ENCODE measurements at regions not wholly inside any gene's neighbourhood (a gene's known extent, or its start where the extent isn't known, plus 50 kb on each side); places are given as distances from the start of the nearest gene placed in this dataset.

DNA sequence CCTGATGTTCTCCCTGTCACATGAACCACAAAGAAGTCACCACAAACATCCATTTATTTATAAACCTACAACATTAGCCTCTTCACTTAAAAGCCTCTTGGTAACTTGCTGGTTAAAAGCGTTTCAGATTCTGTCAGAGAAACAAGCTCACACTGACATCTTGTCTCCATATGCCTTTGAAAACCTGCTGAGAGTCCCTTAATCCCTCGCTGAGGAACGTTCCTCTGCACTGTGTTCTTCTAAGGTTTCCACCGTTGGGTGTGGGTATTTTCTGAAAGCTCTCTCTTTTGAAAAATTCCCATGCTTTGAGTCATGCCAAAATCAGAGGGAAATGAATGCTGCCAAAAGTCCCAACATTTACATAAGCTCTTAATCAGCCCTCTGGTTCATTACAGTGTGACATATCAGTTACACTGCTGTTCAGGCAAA lies 149.8 kb downstream of the CCDC34 start:
- peak; percentile 64 for DNase-seq (ENCODE audit: low read depth, low spot score)
- ChIA-PET CTCF (interaction anchor here (0.6 to 1.4 kb wide), 3 partner anchors 82 to 460 kb away, joined by 3 to 6 read pairs (median 3); no protein-coding TSS in a partner anchor), POLR2A (interaction anchor here (1.1 kb wide), 1 partner anchor 11 kb away, joined by 3 read pairs; no protein-coding TSS in a partner anchor)
- intact Hi-C loops (cut with micrococcal nuclease; ENCODE audit: unreplicated experiment) (loop anchor here (5.0 kb wide), 1 partner anchor 69 kb away; no protein-coding TSS in a partner anchor), in situ Hi-C loops (cut with HindIII; ENCODE audit: low pct_unique_long_range_greater_than_20kb, low sequenced_read_pairs) (no loop called here)
- peaks cover 54% of the 10 kb centered on the region for H3K4me1 ChIP-seq (ENCODE audit: control insufficient read depth, insufficient read depth, low read length)
- H3K27ac ChIP-seq (ENCODE audit: low read length) = peak overlapping the region; percentile 96
- H3K27me3 ChIP-seq (ENCODE audit: control insufficient read depth, insufficient read depth, low read length) = no peaks in the 10 kb centered on the region
- H3K9me3 ChIP-seq (ENCODE audit: control insufficient read depth, insufficient read depth, low read depth, low read length) = no peaks in the 10 kb centered on the region
- no peaks in the 10 kb centered on the region for H3K36me3 ChIP-seq (ENCODE audit: control insufficient read depth, insufficient read depth, low read length)
- TF ChIP-seq, protein P1, sequence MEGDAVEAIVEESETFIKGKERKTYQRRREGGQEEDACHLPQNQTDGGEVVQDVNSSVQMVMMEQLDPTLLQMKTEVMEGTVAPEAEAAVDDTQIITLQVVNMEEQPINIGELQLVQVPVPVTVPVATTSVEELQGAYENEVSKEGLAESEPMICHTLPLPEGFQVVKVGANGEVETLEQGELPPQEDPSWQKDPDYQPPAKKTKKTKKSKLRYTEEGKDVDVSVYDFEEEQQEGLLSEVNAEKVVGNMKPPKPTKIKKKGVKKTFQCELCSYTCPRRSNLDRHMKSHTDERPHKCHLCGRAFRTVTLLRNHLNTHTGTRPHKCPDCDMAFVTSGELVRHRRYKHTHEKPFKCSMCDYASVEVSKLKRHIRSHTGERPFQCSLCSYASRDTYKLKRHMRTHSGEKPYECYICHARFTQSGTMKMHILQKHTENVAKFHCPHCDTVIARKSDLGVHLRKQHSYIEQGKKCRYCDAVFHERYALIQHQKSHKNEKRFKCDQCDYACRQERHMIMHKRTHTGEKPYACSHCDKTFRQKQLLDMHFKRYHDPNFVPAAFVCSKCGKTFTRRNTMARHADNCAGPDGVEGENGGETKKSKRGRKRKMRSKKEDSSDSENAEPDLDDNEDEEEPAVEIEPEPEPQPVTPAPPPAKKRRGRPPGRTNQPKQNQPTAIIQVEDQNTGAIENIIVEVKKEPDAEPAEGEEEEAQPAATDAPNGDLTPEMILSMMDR (IDR thresholded peaks at IDR 0.05) = no peak
- TF ChIP-seq POLR2AphosphoS5 (IDR thresholded peaks at IDR 0.05; ENCODE audit: low read depth, low read length) = no peak
- TF ChIP-seq TCF7L2 (IDR thresholded peaks at IDR 0.05; ENCODE audit: low read depth, low read length) = no peak
- no peak for TF ChIP-seq SIN3A (IDR thresholded peaks at IDR 0.05; ENCODE audit: borderline replicate concordance, insufficient read depth, low read depth, low read length)
- TF ChIP-seq, protein P2, sequence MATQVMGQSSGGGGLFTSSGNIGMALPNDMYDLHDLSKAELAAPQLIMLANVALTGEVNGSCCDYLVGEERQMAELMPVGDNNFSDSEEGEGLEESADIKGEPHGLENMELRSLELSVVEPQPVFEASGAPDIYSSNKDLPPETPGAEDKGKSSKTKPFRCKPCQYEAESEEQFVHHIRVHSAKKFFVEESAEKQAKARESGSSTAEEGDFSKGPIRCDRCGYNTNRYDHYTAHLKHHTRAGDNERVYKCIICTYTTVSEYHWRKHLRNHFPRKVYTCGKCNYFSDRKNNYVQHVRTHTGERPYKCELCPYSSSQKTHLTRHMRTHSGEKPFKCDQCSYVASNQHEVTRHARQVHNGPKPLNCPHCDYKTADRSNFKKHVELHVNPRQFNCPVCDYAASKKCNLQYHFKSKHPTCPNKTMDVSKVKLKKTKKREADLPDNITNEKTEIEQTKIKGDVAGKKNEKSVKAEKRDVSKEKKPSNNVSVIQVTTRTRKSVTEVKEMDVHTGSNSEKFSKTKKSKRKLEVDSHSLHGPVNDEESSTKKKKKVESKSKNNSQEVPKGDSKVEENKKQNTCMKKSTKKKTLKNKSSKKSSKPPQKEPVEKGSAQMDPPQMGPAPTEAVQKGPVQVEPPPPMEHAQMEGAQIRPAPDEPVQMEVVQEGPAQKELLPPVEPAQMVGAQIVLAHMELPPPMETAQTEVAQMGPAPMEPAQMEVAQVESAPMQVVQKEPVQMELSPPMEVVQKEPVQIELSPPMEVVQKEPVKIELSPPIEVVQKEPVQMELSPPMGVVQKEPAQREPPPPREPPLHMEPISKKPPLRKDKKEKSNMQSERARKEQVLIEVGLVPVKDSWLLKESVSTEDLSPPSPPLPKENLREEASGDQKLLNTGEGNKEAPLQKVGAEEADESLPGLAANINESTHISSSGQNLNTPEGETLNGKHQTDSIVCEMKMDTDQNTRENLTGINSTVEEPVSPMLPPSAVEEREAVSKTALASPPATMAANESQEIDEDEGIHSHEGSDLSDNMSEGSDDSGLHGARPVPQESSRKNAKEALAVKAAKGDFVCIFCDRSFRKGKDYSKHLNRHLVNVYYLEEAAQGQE (IDR thresholded peaks at IDR 0.05; ENCODE audit: insufficient read depth in 1 of 2, low read depth in 2 of 2, low read length in 1 of 2) = no peak
- ATAC-seq = peak; percentile 44
- no peak overlapping the region for H3K4me3 ChIP-seq (ENCODE audit: low read depth in 2 of 2, low read length in 2 of 2)
- no TSS peak for BruUV-seq (replicated peaks)

DNA sequence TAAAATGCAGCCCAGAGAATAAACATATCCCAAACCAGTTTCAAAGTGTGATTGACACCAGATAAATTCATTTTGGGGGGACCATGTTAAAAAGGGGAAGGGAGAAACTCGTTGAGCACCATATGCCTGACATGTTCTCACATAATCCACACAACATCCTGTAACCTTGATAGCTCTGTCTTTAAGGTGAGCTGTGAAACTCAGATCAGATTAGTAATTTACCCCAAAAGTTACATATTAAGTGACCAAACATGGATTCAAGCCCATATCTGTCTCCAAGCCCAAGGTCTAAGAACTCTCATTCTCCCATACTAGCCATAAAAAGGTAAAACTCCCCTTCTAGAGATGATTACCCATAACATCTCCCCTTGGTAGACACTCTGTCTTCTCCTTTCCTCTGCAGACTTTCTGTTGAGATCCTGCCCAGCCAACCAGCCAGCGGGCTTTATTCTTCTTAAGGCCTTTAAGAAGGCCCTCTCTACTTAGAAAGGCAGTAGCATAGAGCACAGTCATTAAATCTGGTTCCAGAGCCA lies 150.7 kb downstream of the CCDC34 start:
- Histone ChIP-seq H3K4me1 (ENCODE audit: control insufficient read depth, insufficient read depth, low read length) (peaks cover 49% of the 10 kb centered on the region), H3K4me3 (ENCODE audit: low read depth in 2 of 2, low read length in 2 of 2) (no peak overlapping the region), H3K27me3 (ENCODE audit: control insufficient read depth, insufficient read depth, low read length) (no peaks in the 10 kb centered on the region), H3K9me3 (ENCODE audit: control insufficient read depth, insufficient read depth, low read depth, low read length) (no peaks in the 10 kb centered on the region), H3K27ac (ENCODE audit: low read length) (peak overlapping the region; percentile 96), H3K36me3 (ENCODE audit: control insufficient read depth, insufficient read depth, low read length) (no peaks in the 10 kb centered on the region)
- intact Hi-C loops (cut with micrococcal nuclease; ENCODE audit: unreplicated experiment) = loop anchor here (5.0 kb wide), 1 partner anchor 70 kb away; no protein-coding TSS in a partner anchor
- ATAC-seq (no peak), DNase-seq (ENCODE audit: low read depth, low spot score) (no peak)
- in situ Hi-C loops (cut with HindIII; ENCODE audit: low pct_unique_long_range_greater_than_20kb, low sequenced_read_pairs) = no loop called here
- ChIA-PET CTCF (interaction anchor here (1.4 kb wide), 1 partner anchor 83 kb away, joined by 6 read pairs; no protein-coding TSS in a partner anchor), POLR2A (no interaction called here)
- TF ChIP-seq, protein P2 (IDR thresholded peaks at IDR 0.05; ENCODE audit: insufficient read depth in 1 of 2, low read depth in 2 of 2, low read length in 1 of 2) = no peak
- TF ChIP-seq, protein P1 (IDR thresholded peaks at IDR 0.05) = no peak
- TF ChIP-seq POLR2AphosphoS5 (IDR thresholded peaks at IDR 0.05; ENCODE audit: low read depth, low read length) (no peak), SIN3A (IDR thresholded peaks at IDR 0.05; ENCODE audit: borderline replicate concordance, insufficient read depth, low read depth, low read length) (no peak), TCF7L2 (IDR thresholded peaks at IDR 0.05; ENCODE audit: low read depth, low read length) (no peak)
- no TSS peak for BruUV-seq (replicated peaks)
